Suprapubic skin (tissue), 4 donors: ENCODE measurements at regions not wholly inside any gene's neighbourhood (a gene's known extent, or its start where the extent isn't known, plus 50 kb on each side); places are given as distances from the start of the nearest gene placed in this dataset.

Experiments
- CTCF ChIP-seq, 2 donors: fragments of 200-600 bp in 1 of 2; fragments of 450-650 bp in 1 of 2; sonication (generic) in 1 of 2; IDR thresholded peaks; one replicate each; pipeline ENCODE4 v1.5.1; 2016 to 2019; ENCODE audit warnings: antibody characterized with exemption in 2 of 2, mild to moderate bottlenecking in 1 of 2, moderate library complexity in 1 of 2
- EP300 ChIP-seq: sonication (generic); formaldehyde crosslinking; IDR thresholded peaks from one replicate; pipeline ENCODE4 v1.6.1; 2017; ENCODE audit warnings: antibody characterized with exemption
- POLR2A ChIP-seq, 2 donors: fragments of 450-650 bp; IDR thresholded peaks; one replicate each; pipeline ENCODE4 v1.6.1; 2017; ENCODE audit warnings: antibody characterized with exemption in 2 of 2, mild to moderate bottlenecking in 2 of 2, moderate library complexity in 2 of 2
- POLR2AphosphoS5 ChIP-seq, 3 donors: sonication (generic); formaldehyde crosslinking; IDR thresholded peaks; one replicate each; pipeline ENCODE4 v1.6.1; 2017; ENCODE audit warnings: antibody characterized with exemption in 3 of 3

GRCh38 chr2:36068086-36068485 is 287.5 kb upstream of the CRIM1 start:
- TF ChIP-seq POLR2A (IDR thresholded peaks at IDR 0.05) = no peak
- TF ChIP-seq EP300 = no peak
- no peak for TF ChIP-seq CTCF (IDR thresholded peaks at IDR 0.05)
- no peak for TF ChIP-seq POLR2AphosphoS5 (IDR thresholded peaks at IDR 0.05)
